ENCODE measurements at regions not wholly inside any gene's neighbourhood (a gene's known extent, or its start where the extent isn't known, plus 50 kb on each side); places are given as distances from the start of the nearest gene placed in this dataset.

GRCh38 chr1:188237573-188238348 is 1409.0 kb downstream of the PLA2G4A start:
- TF ChIP-seq, protein P1, sequence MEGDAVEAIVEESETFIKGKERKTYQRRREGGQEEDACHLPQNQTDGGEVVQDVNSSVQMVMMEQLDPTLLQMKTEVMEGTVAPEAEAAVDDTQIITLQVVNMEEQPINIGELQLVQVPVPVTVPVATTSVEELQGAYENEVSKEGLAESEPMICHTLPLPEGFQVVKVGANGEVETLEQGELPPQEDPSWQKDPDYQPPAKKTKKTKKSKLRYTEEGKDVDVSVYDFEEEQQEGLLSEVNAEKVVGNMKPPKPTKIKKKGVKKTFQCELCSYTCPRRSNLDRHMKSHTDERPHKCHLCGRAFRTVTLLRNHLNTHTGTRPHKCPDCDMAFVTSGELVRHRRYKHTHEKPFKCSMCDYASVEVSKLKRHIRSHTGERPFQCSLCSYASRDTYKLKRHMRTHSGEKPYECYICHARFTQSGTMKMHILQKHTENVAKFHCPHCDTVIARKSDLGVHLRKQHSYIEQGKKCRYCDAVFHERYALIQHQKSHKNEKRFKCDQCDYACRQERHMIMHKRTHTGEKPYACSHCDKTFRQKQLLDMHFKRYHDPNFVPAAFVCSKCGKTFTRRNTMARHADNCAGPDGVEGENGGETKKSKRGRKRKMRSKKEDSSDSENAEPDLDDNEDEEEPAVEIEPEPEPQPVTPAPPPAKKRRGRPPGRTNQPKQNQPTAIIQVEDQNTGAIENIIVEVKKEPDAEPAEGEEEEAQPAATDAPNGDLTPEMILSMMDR (IDR thresholded peaks at IDR 0.05; ENCODE audit: low read depth, low read length, missing control alignments) = no peak
- H3K4me3 ChIP-seq (ENCODE audit: low read depth, low read length) = no peak overlapping the region
- no peak for DNase-seq (ENCODE audit: low read depth)
- in situ Hi-C loops (cut with HindIII; ENCODE audit: low sequenced_read_pairs) = no loop called here

- H3K4me3 ChIP-seq (ENCODE audit: low read depth, low read length) = no peak overlapping the region
- no peak for DNase-seq (ENCODE audit: low read depth)
- in situ Hi-C loops (cut with HindIII; ENCODE audit: low sequenced_read_pairs) = no loop called here
- TF ChIP-seq, protein P1 (IDR thresholded peaks at IDR 0.05; ENCODE audit: low read depth, low read length, missing control alignments) = no peak
These were observed 1412.1 kb downstream of the PLA2G4A start for GRCh38 chr1:188240772-188241406.

DNA sequence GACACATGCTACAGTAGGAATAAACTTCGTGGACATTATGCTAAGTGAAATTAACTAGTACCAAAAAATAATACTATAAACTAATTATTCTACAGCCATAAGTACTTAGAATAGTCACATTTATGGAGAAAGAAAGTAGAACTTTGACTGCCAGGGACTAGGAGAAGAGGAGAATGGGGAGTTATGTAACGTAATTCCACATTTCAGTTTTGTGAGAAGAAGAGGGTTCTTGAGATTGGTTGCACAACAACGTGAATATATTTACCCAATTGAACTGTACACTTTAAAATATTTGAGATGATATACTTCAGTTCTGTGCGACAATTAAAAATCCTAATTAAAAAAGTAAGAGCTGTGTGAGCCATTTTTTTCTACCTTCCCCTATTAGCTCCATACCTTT is 1412.9 kb downstream of the PLA2G4A start:
- no peak for DNase-seq (ENCODE audit: low read depth)
- no peak overlapping the region for H3K4me3 ChIP-seq (ENCODE audit: low read depth, low read length)
- in situ Hi-C loops (cut with HindIII; ENCODE audit: low sequenced_read_pairs) = no loop called here
- TF ChIP-seq, protein P1 (IDR thresholded peaks at IDR 0.05; ENCODE audit: low read depth, low read length, missing control alignments) = no peak

GRCh38 chr1:188243456-188243855 is 1414.7 kb downstream of the PLA2G4A start:
- in situ Hi-C loops (cut with HindIII; ENCODE audit: low sequenced_read_pairs) = no loop called here
- H3K4me3 ChIP-seq (ENCODE audit: low read depth, low read length) = no peak overlapping the region
- no peak for DNase-seq (ENCODE audit: low read depth)
- TF ChIP-seq, protein P1 (IDR thresholded peaks at IDR 0.05; ENCODE audit: low read depth, low read length, missing control alignments) = no peak

- no peak overlapping the region for H3K4me3 ChIP-seq (ENCODE audit: low read depth, low read length)
- in situ Hi-C loops (cut with HindIII; ENCODE audit: low sequenced_read_pairs) = no loop called here
- TF ChIP-seq, protein P1 (IDR thresholded peaks at IDR 0.05; ENCODE audit: low read depth, low read length, missing control alignments) = no peak
- no peak for DNase-seq (ENCODE audit: low read depth)
These were observed 1415.9 kb downstream of the PLA2G4A start for GRCh38 chr1:188244681-188245080.

DNA sequence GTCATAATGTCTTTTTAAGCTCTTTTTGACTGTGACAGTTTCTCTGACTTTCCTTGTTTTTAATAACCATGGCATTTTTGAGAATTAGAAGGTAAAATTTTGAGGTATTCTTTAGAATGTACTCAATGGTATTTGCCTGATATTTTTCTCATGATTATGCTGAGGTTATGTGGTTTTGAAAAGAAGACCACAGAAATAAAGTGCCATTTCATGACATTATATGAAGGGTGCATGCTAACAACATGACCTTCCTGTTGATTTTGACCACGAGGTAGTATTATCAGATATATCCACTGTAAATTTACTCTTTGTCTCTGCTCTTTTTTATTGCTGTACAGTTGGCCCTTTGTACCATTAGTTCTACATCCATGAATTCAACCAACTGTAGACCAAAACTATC is 1418.5 kb downstream of the PLA2G4A start:
- no peak for DNase-seq (ENCODE audit: low read depth)
- in situ Hi-C loops (cut with HindIII; ENCODE audit: low sequenced_read_pairs) = no loop called here
- TF ChIP-seq, protein P1 (IDR thresholded peaks at IDR 0.05; ENCODE audit: low read depth, low read length, missing control alignments) = no peak
- H3K4me3 ChIP-seq (ENCODE audit: low read depth, low read length) = no peak overlapping the region
